CD4-positive, alpha-beta T cell treated with Interleukin-10 for 1 hour (primary cell): ENCODE measurements at regions not wholly inside any gene's neighbourhood (a gene's known extent, or its start where the extent isn't known, plus 50 kb on each side); places are given as distances from the start of the nearest gene placed in this dataset.

Experiments used
- DNase-seq: peaks from one replicate; pipeline ENCODE4 v3.0.0-alpha.2; 2020

- DNase-seq, result no peak
Measured at GRCh38 chr4:169807934-169808509, 50.3 kb upstream of the HPF1 start.
